GM21390 (cell line): ENCODE measurements at regions not wholly inside any gene's neighbourhood (a gene's known extent, or its start where the extent isn't known, plus 50 kb on each side); places are given as distances from the start of the nearest gene placed in this dataset.

Experiments used
- ATAC-seq: cut with Tn5 transposase; IDR thresholded peaks from one replicate; pipeline ENCODE4 v1.9.1; 2021; ENCODE audit not compliant: unreplicated experiment

DNA sequence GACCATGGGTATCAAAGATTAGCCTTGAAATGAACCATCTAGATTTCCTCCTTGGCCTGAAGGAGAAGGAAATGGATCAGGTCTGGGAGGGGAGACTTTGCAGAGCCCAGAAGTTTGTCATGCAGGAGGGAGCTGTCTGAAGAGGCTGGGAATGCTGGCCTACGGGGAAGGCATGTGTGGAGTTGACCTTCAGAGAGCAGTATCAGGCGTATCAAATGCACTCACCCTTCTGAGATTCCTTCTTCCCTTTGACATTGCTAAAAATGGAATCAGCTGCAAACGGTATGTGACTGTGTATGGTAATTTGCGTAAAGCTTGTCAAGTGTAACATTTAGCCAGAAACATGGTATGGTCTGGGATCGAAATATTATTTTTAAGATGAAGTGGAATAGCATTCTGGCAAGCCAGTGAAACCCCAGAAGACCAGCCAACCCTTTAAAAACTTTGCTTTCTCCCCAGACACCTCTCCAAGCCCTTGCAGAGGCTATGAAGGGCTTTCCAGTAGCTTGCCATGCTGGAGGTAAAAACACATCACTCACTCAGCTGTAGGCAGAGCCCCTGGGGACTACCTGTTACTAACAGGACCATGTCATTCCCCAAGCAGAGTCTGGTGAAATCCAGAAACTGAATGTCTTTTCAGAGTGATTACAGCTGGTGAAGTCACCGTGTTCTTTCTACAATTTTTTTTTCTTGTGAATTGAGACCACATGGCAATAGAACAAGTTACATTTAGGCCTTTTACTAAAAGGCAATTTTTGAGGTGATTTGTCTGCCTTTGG is 174.7 kb upstream of the SLC24A5 start:
- ATAC-seq, result no peak

- ATAC-seq, result no peak
These were observed 171.0 kb upstream of the SLC24A5 start for GRCh38 chr15:47949815-47950214.

- no peak for ATAC-seq
These were observed 170.3 kb upstream of the SLC24A5 start for GRCh38 chr15:47950447-47950846.

GRCh38 chr15:47951781-47952180 is 169.0 kb upstream of the SLC24A5 start:
- no peak for ATAC-seq

DNA sequence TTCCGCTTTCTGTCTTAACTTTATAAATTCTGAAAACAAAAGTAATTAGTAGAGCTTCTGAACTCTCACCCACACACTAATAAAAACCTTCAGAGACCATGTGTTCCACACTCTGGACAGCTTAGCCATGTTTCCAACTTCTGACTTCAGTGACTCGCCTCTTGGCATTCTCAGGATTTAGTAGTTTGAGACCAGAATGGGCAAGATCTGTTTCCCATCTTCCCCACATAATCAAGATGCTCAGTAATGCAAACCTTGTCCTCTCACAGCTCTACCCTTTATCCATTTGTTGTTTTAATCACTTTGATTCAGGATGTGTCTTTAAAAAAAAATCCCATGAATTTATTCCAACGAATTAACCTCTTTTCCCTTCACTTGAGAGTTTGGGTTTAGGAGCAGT is 166.6 kb upstream of the SLC24A5 start:
- no peak for ATAC-seq

DNA sequence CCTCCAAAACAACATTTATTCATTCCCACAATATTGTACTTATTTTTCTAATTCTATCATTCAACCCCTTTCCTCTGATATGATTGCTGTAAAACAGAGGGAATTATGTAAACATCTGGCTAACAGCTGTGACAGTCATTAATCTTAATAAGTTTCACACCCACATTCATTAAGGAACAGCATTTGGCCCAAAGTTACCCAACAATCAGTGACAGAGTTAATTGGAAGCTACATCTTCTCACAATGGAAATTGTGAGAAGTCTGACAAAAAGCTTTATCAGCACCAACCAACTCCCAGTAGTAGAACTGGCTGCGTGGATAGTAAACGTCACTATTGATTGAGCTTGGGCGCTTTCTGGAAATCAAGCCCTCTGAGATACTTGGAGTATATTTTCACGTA is 165.8 kb upstream of the SLC24A5 start:
- ATAC-seq, result no peak

GRCh38 chr15:47959617-47960413 is 161.0 kb upstream of the SLC24A5 start:
- no peak for ATAC-seq

DNA sequence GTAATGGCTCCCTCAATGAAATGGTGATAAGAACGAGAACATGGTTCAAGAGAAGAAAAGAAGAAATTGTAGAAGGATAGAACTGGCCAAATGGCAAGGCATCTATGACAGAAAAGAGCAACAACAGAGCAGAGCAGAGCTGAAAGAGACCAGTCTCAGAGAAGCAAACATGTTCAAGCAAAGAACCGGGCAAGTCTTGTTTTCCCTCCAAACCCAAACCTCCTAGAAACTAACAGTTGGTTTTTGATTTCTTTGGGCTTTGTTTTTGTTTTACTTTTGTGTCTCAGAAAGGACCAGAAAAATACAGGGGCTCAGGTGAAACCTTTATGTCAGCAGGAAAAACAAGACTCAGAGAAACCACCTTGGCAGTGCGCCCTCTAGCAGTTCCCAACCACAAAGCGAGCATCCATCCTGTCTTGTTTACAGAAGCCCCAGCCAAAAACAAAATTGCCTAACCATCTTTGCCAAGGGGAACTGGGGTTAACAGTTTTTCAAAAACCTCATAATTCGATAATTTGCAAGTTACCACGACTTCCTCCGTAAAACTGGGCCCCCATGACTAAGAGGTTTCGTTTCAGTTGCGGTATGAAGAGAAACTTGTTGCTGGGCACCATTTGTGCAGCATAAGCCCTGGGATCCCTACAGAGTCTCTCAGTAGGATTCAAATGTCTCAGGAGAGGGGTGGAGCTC is 159.2 kb upstream of the SLC24A5 start:
- peak; percentile 86 for ATAC-seq

DNA sequence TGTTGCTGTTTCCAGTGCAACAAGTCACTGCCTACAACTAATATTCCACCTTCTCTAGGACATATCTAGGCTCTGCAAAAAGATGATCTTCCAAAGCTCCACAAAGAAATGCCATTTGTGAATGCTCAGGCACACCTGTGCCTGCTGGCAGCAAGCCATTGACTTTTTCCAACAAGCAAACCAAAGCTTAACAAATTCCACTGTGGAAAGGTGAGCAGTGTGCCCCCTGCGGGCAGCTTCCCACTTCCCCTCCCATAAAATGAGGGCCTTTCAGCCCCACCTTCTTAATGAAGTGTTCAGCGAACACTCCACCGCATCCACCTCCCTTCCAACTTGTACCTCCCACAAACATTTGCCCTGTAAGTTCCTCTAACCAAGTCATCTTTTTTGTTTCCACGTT is 157.5 kb upstream of the SLC24A5 start:
- ATAC-seq, result no peak

GRCh38 chr15:47964229-47964628 is 156.6 kb upstream of the SLC24A5 start:
- ATAC-seq, result no peak

DNA sequence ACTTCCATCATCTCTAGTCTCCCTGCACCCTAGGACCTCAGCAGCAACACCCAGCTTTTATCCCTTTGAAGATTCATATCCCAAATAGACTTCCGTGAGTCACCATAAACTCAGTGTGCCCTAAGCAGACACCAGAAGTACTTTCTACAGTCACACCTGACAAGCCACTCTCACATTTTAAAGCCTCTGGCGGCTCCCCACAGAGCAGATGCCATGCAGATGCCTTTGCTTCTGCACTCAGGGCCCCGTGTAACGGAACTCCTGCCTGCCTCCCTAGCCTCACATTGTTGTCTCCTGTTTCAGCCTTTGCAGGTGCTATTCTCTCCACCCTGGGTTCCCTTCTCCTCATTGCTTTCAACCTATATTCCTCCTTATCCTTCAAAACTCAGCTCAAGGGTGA is 155.5 kb upstream of the SLC24A5 start:
- no peak for ATAC-seq

DNA sequence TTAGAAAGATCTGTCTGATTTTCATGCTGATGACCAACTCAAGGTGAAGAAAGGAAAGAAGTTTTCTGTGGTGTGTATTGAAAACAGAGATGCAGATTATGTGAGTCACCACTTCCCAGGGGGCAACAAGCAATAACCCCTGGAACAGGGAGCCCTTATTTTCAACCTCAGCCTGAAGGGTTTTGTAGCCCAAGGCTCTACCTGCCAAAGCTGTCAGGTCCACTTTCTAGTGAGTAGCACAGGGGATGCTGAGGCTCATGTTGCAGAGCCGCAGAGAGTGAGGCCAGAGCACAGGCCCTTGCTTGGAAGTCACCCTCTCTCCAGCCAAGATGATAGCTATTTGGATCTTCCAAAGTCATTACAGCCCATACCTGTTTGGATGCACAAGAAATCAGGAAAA is 152.2 kb upstream of the SLC24A5 start:
- no peak for ATAC-seq

GRCh38 chr15:47971637-47972036 is 149.2 kb upstream of the SLC24A5 start:
- ATAC-seq, result no peak

GRCh38 chr15:47972738-47973137 is 148.1 kb upstream of the SLC24A5 start:
- no peak for ATAC-seq

- no peak for ATAC-seq
These were observed 146.1 kb upstream of the SLC24A5 start for GRCh38 chr15:47974724-47975123.

DNA sequence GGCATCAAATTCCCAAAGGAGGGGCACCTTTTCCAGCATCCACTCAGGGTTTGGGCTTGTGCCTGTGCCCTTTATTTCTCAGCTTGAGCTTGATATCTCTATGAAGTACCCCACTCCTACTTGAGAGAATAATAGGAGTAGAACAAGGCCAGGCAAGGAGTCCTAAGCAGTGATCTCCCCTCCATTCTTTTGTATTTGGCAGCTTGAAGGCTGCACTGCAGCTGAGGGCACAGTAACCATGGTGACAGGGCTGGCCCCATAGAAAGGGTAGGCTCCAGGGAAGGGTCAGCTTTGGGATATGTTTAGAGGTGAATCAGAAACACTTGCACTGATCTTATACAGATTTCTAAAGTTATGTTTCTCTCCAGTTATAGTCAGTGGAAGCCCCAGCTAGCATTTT is 145.4 kb upstream of the SLC24A5 start:
- no peak for ATAC-seq

- ATAC-seq, result no peak
These were observed 137.3 kb upstream of the SLC24A5 start for GRCh38 chr15:47983533-47983932.

GRCh38 chr15:47985568-47985967 is 135.2 kb upstream of the SLC24A5 start:
- ATAC-seq, result no peak

- no peak for ATAC-seq
These were observed 133.3 kb upstream of the SLC24A5 start for GRCh38 chr15:47987461-47987860.

DNA sequence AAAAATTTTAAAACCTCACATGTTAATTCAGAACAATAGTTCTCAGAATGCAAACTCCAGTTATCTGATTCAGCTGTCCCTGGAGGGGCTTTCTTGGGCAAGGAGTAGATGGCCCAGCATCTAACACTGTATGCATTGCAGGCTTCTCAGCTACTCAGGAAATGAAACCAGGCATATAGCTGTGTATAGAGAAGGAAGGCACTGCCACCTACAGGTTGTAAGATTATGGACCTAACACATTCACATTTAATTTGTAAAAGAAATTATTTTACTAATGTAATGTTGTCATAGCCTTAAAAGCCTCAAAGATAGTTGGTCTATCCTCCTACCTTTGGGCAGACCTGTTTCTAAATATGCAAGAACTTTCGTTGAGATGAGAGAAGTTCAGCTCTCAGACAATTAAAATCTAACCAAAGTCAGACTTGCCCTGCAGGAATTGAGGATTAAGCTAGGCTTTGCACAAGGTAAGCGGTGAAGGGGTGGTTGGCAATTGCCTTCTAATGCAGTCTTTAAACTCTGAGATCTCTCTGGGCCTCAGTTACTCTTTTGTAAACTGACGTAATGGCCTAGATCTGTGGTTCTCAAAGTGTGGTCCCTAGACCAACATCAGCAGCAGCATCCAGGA is 132.8 kb upstream of the SLC24A5 start:
- ATAC-seq, result peak; percentile 95

DNA sequence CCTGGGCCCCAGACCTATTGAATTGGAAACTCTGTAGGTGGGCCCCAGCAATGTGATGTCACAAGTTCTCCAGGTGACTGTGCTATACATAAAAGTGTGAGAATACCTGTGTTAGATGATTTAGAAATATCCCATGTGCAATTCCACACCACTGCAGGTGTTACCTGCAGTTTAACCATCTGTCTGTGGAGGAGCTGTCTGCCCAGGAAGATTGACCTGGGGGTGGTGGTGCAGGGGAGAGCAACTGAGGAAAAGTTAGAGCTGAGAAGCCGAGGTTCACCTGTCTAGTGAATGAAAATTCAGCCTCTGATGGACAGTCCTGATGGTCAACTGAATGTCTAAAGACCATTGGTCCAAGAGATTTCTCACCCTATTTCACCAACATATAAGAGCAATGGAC is 132.2 kb upstream of the SLC24A5 start:
- ATAC-seq, result no peak
